OCI-M1 (cell line): ENCODE measurements at regions not wholly inside any gene's neighbourhood (a gene's known extent, or its start where the extent isn't known, plus 50 kb on each side); places are given as distances from the start of the nearest gene placed in this dataset.
A peak's percentile ranks its signal among the peaks of the same experiment; 100 is the strongest.

Experiments
- DNase-seq: peaks from one replicate; lab custom pipeline; 2025; lab: John Stamatoyannopoulos, UW

DNA sequence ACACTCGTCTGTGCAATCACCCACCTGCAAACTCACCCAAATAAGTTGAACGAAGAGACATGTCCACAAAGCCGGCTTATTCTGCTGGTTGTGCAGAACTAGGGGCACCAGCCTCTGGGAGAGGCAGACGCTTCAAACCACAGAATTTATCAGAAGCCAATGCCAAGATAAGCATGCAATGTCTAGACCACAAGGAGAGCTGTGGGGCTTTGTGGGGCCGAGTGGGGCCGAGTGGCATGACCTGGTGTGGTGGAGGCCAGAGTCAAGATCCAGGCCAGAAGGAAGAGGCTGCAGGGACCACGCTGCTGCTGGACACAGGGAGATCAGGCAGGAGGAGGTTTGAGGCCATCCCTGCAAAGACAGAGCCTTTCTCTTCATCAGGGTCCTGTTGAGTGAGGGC is 259.0 kb downstream of the IRX2 start:
- DNase-seq: peak; percentile 17

DNA sequence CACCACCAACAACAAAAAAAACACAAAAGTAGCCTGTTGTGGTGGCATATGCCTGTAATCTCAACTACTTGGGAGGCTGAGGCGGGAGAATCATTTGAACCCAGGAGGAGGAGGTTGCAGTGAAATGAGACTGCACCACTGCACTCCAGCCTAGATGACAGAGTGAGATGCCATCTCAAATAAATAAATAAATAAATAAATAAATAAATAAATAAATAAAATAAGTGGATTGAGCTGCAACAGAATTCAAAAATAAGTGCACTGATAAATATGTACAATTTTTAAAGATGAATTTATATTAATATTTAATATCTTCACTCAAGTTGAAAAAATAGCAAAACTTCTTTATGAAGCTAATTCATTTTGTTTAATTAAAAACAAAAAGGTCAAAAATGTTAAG is 259.6 kb downstream of the IRX2 start:
- no peak for DNase-seq

DNA sequence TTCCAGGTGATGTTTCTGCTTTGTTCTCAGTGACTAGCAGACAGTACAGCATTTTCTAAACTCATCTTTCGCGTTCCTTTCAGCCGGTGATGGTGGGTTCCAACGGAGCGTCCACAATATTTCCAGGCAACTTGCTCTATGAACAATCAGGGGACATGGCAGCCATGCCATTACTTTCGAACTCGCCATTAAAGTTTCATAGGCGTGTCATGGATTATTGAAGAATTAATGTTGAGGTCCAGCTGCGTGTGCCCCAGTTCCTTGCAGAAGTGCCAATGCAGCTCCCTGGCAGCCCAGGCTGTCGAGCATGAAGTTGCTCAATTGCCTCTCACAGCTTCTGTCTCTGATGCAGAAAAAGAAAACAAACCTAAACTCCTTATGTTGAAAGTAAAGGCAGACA is 262.2 kb downstream of the IRX2 start:
- no peak for DNase-seq

DNA sequence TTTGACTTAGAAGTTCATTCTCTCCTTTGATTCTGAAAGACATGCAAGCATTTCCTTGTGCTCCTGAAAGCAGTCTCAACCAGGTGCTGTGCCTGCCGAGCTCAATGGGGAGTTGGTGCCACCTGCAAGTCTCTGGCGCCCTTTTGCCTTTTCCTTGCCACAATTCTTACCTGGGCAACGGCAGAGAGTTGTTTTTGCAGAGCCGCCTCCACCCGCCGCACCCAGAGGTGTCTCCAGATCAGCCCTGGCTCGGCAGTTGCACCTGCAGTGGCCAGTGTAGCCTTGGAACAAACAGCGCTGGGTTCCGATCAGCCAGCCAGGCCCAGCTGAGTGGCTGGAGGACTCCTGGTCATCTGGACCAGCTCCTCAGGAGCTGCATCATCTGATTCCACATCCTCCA is 262.9 kb downstream of the IRX2 start:
- DNase-seq: no peak

DNA sequence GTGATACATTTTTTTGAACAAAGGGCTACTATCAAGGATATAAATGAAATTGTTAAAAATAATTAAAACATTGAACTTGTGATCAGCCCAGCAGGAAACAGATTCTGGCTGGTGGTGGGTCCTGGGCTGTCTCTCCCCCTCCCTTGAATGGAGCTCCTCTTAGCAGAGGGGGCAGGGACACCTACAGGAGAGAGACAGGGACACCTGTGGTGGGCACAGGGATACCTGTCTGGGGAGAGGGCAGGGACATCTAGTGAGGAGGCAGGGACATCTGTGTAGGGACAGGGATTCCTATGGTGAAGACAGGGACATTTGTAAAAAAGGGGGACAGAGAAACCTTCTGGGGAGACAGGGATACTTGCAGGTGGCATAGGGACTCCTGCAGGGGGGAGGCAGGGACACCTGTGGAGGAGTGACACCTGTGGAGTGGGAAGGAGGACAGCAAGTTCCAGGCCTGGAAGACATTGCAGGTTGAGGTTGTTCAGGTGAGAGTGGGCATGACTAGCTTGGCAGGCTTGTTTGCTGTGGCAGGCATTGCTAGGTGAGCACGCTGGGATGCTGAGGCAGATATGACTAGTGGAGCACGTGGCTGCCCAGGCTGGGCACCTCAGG is 264.2 kb downstream of the IRX2 start:
- no peak for DNase-seq

DNA sequence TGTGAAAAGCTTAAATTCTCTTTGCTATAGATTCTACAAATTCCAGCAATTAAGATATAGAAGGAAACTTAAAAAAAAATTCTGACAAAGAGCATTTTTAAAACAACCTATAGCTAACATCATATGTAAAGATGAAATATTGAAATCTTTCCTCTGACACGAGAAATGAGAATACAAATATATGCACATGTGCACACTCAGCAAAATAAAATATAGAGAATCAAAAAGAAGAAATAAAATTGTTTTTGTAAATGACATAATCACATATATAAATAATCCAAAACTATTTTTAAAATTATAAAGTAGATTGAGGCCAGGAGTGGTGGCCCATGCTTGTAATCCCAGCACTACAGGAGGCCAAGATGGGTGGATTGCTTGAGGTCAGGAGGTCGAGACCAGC is 265.1 kb downstream of the IRX2 start:
- DNase-seq: no peak

DNA sequence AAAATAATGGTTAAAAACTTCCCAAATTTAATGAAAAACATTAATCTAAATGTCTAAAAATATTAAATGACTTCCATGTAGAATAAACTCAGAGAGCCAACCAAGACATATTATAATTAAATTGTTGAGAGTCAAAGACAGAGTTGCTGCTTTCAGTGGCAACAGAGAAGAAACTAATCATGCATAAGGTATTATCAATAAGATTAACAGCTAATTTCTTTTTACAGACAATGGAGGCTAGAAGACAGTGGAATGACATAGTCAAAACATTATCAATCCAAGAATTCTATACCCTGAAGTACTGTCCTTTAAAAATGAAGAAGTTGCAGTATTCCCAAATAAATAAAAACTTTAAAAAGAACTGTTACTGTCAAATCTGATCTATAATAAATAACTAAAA is 268.7 kb downstream of the IRX2 start:
- no peak for DNase-seq

DNA sequence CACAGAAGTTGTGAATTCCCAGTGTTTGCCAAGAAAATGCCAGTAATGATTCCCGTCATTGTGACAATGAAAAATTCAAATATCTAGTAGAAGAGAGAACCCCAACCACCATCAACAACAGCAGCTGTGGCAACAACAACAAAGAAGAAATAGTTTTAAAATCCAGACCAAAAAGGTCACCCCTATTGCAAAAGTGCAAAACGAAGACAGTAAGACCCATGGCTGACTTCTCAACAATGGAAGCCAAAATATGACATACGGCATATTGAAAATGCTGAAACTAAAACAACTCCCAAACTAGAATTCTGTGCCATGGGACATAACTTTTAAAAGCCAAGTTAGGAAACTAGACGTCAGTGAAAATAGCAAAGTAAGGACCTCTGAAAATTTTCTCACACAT is 270.6 kb downstream of the IRX2 start:
- DNase-seq: no peak

DNA sequence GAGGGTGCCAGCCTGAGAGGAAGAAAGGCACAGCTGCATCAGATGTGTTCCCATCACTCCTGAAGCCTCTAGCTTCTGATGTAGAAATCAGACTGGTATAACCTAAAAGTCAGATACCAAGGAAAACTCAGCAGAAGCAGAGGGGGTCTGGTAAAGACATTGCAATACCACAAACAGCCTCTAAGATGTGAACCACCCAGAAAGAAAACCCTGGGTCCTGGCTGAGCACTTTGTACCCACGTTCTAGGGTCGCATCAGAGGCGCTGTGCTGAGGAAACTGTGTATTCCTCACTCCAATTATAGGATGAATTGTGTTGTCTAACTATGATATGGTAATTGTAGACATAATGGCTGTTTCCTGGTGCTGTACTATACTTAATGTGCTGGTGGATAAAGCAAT is 275.6 kb downstream of the IRX2 start:
- no peak for DNase-seq

DNA sequence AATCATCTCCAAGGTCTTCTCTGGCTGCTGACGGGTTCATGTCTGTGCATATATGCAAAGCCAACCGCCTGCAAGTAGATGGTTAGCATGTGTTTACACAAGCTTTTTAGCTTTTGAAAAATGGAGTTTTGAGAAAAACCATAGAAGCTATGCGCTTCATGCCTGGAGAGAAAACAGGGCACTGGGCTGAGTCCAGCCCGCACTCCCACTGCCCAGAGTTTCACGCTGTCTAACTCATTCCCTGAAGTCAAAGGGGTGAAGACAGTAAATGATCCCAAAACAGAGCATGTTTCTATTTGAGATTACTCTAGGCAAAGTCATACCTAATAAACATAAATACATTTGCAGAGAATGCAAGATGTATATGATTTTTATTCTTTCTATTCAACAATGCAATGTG is 278.8 kb downstream of the IRX2 start:
- DNase-seq: no peak

DNA sequence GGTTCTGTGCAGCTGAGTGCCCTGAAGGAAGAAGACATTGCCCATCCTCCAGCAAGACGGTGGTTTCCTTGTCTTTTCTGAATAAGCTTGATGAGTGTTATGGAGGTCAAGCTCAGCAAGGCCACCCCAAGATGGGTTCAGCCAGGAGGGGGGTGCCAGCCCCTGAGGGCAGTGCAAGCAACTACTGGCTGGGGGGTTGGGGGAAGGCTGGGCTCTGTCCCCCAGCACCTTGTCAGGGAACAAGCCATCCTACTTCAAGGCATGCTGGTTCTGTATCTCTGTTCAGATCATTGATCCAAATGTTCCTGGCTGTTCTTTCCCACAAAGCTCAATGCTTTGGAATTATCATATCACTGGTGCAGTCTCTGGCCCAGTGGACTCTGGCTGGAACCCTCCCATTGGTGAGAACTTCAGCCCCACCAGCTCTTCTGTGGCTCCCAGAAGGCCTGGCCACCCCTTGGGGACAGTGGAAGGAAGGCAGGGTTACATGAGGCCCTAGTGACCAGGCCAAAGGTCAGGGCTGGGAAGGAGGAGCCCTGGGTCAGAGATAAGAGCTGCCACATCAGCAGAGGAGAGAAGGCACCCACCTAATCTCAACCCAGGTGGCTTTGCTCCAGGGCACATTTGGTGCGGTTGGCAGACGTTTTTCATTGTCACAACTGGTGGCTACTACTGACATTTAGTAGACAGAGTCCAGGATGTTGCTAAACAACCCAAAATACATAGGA is 280.2 kb downstream of the IRX2 start:
- no peak for DNase-seq

DNA sequence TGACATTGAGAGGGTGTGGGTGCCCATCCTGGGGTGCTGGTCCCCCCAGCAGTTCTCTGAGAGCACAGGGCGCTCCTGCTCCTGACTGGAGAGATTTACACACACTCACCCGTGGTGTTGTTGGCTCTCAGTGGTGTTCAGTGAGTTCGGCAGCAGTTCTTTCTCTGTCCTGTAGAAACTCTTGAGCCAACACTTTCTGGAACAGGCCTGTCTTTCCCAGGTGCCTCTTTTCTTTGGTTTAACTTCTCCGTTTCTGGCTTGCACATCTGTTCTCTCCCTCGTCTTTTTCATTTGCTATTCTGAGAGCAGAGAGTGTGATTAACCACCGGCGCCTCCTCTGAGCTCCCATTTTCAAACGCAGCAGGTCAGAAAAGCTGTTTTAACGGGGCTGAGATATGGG is 284.5 kb downstream of the IRX2 start:
- DNase-seq: no peak

DNA sequence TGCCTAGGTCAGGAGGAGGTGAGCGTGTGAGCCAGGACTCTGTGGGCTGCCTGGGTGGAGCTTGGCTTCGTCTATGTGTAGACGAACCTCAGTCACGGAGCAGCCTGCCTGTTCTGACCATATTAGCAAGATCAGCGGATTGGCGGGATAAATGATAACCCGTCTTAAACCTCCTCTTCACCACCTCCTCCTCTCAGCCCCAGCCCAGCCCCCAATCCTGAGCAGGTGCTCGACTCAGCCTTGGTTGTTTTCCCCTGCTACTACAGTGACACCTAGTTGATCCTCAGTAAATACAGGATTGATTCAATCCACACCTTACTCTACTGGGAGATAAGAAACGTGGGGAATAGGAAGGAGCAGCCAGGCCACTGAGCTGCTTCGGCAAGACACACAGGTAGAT is 286.1 kb downstream of the IRX2 start:
- DNase-seq: no peak

DNA sequence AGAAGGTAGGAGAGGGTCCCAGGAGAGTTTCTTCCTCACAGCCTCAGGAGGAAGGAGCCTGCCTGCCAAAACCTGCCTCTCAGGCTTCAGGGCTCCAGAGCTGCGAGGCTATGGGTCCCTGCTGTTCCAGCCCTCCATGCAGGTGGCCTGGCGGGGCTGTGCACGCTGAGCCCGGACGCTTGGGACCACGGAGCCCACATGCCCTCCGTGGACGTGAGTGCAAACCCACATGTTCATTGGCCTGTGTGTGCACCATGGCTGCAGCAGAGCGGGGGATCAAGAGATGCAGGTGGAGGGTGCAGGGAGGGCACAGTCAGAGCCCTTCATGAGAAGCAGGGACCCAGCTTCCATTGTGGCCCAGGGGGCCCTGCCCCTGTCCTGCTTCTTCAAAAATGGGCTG is 287.3 kb downstream of the IRX2 start:
- no peak for DNase-seq

DNA sequence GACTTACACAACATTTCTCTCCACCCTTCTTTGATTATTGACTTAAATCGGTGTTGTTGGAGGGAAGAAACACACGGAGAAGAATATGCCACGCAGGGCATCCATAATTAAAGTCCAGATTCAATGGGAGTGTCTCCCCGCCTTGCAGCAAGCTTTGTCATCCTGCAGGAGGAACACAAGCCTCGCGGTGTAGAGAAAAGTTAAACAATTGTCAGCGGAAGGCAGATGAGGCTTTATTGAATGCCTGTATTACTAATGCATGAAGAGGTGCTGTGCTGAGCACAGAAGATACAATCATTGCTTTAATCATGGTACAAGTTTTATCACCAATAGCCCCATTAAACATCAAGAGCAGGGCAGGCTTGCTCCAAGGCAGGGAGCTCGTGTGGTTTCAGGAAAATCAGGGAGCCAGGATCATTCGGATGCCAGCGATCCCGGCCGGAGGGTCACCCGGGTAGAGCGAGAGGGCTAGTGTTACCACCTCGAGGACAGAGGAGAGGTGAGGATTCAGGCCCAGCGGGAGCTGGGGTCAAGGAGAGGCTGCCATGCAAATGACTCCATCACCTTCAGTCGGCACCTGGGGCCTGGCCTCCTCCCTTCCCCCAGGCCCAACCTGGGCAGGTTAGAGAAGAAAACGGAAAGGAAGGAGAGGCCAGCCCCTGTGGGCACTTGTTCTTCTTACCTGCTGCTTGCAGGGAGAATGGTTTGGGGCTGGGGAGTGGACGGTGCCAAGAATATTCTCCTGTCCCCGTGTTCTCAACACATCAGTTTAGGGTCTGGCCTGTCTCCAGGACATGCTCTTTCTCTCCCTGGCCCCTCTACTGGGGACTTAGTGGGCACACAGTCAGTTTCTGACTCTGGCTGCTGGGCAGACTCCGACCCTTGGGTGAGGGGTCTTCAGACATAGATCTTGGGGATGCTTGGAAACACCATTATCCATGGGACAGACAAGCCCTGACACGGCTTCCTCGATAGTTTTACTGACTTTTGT is 289.5 kb downstream of the IRX2 start:
- no peak for DNase-seq

DNA sequence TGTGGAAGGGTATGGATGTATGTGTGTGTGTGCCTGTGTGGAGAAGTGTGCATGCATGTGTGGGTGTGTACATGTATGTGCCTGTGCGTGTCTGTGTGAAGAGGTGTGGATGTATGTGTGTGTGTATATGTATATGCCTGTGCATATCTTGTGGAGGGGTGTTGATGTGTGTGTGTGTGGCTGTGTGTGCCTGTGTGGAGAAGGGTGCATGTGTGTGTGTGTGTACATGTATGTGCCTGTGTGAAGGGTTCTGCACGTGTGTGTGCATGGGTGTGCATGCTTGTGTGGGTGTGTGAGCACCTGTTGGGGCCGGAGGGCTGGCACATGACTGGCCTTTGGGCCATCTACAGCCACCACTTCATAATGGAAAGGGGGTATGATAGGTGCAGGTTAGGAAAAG is 291.4 kb downstream of the IRX2 start:
- no peak for DNase-seq

DNA sequence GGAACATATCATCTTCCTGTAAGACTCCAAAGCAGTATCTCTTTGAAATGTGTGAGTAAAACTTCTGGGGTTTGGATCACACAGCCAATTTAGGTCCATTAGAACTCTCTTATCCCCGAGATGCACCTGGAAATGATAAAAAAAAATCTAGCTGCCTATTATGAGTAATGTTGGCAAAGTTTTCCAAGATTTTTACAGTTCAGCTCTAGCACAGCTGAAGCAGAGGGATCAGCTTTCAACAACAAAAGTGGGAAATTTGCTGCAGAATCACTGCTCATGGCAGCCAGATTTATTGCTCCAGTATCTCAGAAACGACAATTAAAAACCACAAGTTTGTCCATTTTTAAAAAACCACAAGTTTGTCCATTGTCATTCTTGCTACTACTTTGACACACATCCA is 292.2 kb downstream of the IRX2 start:
- DNase-seq: no peak

DNA sequence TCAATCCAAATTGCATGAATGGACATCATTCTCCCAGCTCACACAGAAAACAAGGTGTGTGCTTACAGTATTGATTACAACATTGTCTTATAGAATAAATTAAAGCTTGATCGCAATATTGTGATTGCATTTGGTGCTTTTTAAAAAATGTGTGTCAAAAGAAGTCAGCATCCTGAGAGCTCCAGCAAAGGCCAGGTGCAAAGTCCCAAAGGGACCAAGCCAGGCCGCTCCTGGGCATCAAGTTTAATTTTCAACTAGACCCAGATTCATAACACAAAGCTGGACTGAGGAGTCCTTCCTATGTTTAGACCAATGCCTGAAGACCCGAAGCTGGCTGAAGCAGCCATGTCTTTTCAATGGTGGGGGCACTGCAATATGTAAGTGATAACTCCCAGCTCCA is 295.6 kb downstream of the IRX2 start:
- no peak for DNase-seq

DNA sequence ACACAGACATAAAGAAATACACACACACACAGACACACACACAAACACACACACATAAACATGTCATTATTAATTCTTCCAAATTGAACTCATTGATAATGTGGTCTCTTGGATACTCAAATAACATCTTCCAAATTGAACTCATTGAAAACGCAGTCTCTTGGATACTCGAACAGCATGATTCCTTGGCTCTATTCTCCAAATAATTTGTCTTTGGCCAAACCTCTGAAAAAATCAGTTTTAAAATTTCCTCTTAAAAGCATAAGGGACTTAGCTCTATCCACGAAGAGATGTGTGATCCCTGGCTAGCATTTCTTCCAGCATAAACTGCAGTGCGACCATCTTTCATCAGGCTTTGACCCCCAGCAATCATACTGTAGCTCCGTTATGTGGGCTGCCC is 296.6 kb downstream of the IRX2 start:
- no peak for DNase-seq

DNA sequence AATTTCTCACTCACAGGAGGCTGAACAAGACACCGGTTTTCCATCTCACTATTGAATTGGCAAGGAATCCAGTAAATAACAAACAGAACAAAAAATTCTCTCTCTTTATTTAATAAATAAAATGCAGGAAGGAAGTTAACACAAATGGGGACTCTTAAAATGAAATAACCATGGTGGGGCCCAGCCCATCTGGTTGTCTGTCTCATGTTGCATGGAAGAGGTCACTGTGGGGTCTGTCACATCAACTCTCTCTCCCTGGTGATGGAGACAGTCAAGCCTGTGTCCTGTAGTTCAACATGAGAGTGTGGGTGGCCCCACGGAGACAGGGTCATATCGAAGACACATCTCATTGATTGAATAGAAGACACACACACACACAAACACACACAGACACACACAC is 297.7 kb downstream of the IRX2 start:
- DNase-seq: no peak

DNA sequence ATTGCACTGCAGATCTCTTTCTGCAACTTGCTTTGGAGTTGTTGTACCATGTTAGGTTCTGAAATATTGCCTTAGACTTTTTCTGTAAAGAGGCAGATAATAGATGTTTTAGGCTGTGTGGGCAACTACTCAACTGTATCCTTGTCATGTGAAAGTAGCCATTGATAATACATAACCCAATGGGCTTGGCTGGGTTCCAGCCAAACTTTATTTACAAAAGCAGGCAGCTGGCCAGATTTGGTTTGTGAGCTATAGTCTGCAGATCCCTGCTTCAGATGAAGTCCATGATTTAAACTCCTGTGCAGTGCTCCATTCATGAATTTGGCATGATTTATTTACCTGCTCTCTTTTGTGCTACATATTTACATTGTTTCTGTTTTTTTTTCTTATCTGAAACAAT is 300.4 kb downstream of the IRX2 start:
- DNase-seq: no peak

DNA sequence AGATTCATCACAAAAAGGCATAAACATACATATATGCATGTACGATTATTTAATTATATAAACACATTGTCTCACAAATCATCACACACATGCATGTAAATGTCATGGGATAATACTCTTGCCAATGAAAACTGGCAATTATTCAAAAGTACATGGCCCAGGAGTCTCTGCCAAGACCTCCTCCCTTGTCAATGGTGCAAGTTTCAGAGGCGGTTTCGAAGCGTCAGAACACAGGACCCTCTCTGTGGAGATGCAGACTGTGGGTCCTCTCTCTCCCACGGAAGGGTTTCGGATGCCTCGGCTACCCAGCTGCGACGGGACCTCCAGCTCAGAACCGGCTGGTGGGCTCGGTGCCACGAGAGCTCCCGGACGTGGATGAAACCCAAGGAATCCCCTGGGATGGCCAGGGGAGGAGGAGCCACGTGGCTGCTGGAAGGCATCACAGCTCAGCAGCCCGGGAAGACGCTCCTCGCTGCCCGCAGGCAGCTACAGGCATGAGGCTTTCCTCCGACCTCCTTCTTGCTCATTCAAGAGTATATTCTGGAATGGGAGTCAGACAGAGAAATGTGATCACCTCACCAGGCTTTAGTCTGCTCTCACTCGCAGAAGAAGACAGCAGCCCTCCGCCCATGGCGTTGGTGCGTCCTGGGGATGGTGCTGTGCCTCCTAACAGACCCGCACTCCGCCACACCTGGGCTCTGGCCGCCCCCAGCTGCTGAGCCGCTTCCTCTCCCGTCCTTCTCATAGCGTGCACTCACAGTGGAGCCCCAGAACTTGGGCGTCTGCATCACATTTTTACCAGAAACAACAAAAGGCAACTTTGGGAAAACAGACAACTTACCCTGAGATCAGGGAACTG is 308.8 kb downstream of the IRX2 start:
- no peak for DNase-seq
